ENCODE measurements at regions not wholly inside any gene's neighbourhood (a gene's known extent, or its start where the extent isn't known, plus 50 kb on each side); places are given as distances from the start of the nearest gene placed in this dataset.

DNA sequence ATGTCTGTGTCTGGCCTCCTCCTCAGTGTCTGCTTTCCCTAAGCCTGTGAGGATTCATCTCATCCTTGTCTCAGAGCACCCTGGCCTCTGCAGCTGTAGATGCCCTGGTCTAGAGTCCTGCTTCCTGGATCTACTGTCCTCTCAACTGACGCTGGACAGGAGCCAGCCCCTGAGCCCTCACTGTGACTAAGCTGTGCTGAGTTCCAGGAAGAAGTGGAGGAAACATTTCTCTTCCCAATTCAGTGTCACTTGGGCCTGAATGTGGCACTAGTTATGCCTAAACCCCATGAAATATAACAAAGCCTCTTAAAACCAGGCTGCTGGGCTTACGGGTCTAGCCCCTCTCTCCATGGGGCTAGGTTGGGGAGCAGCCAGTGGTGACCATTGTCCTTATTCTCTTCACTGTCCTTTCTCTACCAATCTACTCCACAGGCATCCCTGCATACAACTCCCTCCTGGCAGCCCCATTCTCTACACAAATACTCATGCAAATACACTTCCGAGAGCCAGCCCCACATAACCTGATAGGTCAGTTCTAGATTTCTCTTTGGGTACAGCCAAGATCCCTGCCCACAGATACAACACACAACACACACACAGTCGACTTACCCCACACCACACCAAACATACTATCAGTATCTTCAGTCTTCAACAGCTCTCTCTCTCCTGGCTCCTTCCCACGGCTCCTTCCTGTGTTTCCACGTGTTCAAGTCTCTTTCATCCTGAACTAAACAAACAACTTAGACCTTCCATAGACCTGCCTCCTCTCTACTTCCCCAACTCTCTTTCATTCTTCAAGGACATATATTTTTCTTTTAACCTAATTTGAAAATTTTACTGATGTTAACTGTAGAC lies 220.8 kb downstream of the SNX18 start:
- Mint-ChIP-seq H3K9me3 (no peaks in the 10 kb centered on the region), H3K4me3 (no peak overlapping the region), H3K4me1 (peaks cover under 1% of the 10 kb centered on the region), H3K27me3 (ENCODE audit: low read depth) (no peaks in the 10 kb centered on the region), H3K36me3 (ENCODE audit: low read depth) (no peaks in the 10 kb centered on the region), H3K27ac (ENCODE audit: unreplicated experiment) (no peak overlapping the region)
- TF ChIP-seq, protein P1, sequence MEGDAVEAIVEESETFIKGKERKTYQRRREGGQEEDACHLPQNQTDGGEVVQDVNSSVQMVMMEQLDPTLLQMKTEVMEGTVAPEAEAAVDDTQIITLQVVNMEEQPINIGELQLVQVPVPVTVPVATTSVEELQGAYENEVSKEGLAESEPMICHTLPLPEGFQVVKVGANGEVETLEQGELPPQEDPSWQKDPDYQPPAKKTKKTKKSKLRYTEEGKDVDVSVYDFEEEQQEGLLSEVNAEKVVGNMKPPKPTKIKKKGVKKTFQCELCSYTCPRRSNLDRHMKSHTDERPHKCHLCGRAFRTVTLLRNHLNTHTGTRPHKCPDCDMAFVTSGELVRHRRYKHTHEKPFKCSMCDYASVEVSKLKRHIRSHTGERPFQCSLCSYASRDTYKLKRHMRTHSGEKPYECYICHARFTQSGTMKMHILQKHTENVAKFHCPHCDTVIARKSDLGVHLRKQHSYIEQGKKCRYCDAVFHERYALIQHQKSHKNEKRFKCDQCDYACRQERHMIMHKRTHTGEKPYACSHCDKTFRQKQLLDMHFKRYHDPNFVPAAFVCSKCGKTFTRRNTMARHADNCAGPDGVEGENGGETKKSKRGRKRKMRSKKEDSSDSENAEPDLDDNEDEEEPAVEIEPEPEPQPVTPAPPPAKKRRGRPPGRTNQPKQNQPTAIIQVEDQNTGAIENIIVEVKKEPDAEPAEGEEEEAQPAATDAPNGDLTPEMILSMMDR (conservative IDR thresholded peaks at IDR 0.05), result no peak
- DNase-seq (ENCODE audit: low read depth, low spot score), result no peak

DNA sequence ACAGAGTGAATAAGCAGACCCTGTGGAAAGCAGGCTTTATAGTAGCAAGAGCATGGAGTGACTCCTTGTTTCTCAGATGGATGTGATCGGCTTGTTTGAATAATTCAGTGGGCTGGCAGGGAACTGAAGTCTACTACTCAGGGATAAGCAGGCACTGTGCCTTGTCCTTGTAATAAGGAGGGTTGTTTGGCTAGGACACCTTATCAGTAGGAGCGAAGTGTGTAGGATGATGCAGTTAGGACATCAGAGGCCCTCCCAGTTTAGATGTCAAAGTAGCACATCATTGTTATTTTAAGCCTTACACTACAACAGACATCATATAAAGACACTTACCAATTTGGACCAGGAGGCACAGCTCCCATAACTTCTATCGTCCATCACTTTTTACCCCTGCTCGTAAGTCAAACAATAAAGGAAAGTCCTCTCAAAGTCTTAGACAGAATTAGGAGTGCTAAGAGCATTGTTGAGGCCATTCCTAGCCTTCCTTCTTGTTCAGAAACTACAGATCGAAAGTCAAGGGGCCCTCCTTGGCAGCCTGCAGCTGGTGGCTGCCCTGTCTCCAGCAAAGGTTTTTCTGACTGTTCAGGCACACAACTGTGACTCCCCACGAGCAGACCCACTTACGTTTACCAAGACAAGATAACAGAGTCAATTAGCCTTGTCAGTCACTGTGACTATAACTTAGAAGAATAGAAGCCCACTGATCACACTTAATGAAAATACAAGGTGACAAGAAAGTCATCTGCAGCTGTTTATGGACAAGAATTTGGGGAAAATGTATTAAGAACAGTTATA lies 218.6 kb downstream of the SNX18 start:
- no peak for DNase-seq (ENCODE audit: low read depth, low spot score)
- H3K36me3 Mint-ChIP-seq (ENCODE audit: low read depth), result no peaks in the 10 kb centered on the region
- H3K27ac Mint-ChIP-seq (ENCODE audit: unreplicated experiment), result no peak overlapping the region
- no peaks in the 10 kb centered on the region for H3K27me3 Mint-ChIP-seq (ENCODE audit: low read depth)
- no peak overlapping the region for H3K4me3 Mint-ChIP-seq
- H3K4me1 Mint-ChIP-seq, result no peaks in the 10 kb centered on the region
- no peaks in the 10 kb centered on the region for H3K9me3 Mint-ChIP-seq
- TF ChIP-seq, protein P1 (conservative IDR thresholded peaks at IDR 0.05), result no peak

DNA sequence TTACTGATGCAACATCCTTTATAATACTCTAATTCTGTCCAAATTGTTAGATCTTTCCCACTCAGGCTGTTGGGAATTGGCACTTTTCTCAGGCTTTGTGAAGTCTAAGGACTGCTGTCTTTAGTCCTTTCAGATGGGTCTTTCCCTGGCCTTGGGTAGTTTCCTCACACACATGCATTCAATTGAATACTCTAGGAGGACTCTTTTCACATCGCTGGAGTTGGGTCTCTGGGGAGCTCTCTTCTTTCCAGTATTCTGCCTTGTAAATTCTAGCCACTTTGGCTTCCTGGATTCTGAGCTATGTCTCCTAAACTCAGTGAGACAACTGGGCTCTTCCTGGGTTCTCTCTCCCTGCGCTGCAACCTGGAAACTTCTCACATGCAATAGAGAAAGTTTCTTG lies 215.5 kb downstream of the SNX18 start:
- Mint-ChIP-seq H3K9me3 (no peaks in the 10 kb centered on the region), H3K4me3 (no peak overlapping the region), H3K27me3 (ENCODE audit: low read depth) (no peaks in the 10 kb centered on the region), H3K36me3 (ENCODE audit: low read depth) (no peaks in the 10 kb centered on the region), H3K27ac (ENCODE audit: unreplicated experiment) (no peak overlapping the region), H3K4me1 (no peaks in the 10 kb centered on the region)
- no peak for DNase-seq (ENCODE audit: low read depth, low spot score)
- TF ChIP-seq, protein P1 (conservative IDR thresholded peaks at IDR 0.05), result no peak

DNA sequence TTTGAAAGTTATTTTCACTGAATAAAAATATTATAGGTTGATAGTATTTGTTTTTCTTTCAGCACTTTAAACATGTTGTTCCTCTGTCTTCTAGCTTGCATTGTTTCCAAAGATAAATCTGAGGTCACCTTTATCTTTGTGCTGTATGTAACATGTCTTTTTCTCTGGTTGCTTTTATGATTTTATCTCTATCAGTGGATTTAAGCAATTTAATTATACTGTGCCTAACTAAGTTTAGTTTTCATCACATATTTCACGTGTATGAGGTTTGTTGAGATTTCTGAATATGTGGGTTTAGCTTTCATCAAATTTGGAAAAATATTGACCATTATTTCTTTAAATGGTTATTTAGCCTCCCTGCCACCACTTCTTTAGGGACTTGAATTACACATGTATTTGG lies 214.5 kb downstream of the SNX18 start:
- no peak overlapping the region for H3K4me3 Mint-ChIP-seq
- H3K27ac Mint-ChIP-seq (ENCODE audit: unreplicated experiment), result no peak overlapping the region
- TF ChIP-seq, protein P1 (conservative IDR thresholded peaks at IDR 0.05), result no peak
- H3K27me3 Mint-ChIP-seq (ENCODE audit: low read depth), result no peaks in the 10 kb centered on the region
- no peak for DNase-seq (ENCODE audit: low read depth, low spot score)
- H3K4me1 Mint-ChIP-seq, result no peaks in the 10 kb centered on the region
- H3K36me3 Mint-ChIP-seq (ENCODE audit: low read depth), result no peaks in the 10 kb centered on the region
- no peaks in the 10 kb centered on the region for H3K9me3 Mint-ChIP-seq

DNA sequence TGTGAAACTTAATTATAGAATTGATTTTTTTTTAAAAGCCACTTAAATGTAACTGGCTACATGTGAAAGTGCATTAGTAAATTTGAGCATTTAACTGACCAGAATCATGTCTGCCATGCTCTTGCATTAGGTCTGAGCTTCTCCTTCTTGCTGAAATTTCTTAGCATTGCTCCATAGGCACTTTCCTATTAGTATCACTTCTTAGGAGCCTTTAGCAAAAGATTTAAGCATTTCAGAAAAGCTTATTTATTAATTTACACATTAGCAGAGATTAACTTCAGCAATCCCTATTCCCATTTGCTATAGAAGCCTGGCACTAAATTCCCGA lies 211.0 kb downstream of the SNX18 start:
- no peak for DNase-seq (ENCODE audit: low read depth, low spot score)
- Mint-ChIP-seq H3K9me3 (peaks cover 2% of the 10 kb centered on the region), H3K27ac (ENCODE audit: unreplicated experiment) (no peak overlapping the region), H3K4me1 (no peaks in the 10 kb centered on the region), H3K27me3 (ENCODE audit: low read depth) (no peaks in the 10 kb centered on the region), H3K36me3 (ENCODE audit: low read depth) (no peaks in the 10 kb centered on the region), H3K4me3 (no peak overlapping the region)
- TF ChIP-seq, protein P1 (conservative IDR thresholded peaks at IDR 0.05), result no peak
